Neural cell (in vitro differentiated cells): ENCODE measurements at regions not wholly inside any gene's neighbourhood (a gene's known extent, or its start where the extent isn't known, plus 50 kb on each side); places are given as distances from the start of the nearest gene placed in this dataset.

Source experiments
- H2AFZ ChIP-seq: fragments of 200-600, 300-800 bp; sonication (generic), shearing (Covaris generic); 2 replicates; pipeline ENCODE4 v1.6.0; 2014; ENCODE audit warnings: low read depth, mild to moderate bottlenecking, antibody characterized with exemption, low read length, moderate library complexity
- H3F3A ChIP-seq: fragments of 200-600 bp; shearing (Covaris generic); 2 replicates; pipeline ENCODE4 v1.6.1; 2016; ENCODE audit warnings: mild to moderate bottlenecking, moderate library complexity, mixed read lengths, antibody characterized with exemption, low read length; ENCODE audit not compliant: insufficient read depth, poor library complexity, severe bottlenecking
- H3K27ac ChIP-seq: fragments of 200-600, 300-800 bp; sonication (generic), shearing (Covaris generic); 2 replicates; pipeline ENCODE4 v1.5.1; 2014; ENCODE audit warnings: mild to moderate bottlenecking, low read length, moderate library complexity
- H3K27me3 ChIP-seq: fragments of 300-800, 200-600 bp; sonication (generic), shearing (Covaris generic); 2 replicates; pipeline ENCODE4 v1.6.0; 2014; ENCODE audit warnings: mild to moderate bottlenecking, low read depth, low read length, moderate library complexity; ENCODE audit not compliant: insufficient read depth
- H3K36me3 ChIP-seq: fragments of 300-800, 200-600 bp; sonication (generic), shearing (Covaris generic); 2 replicates; pipeline ENCODE4 v1.5.1; 2014; ENCODE audit warnings: mild to moderate bottlenecking, antibody characterized with exemption, low read length, moderate library complexity; ENCODE audit not compliant: insufficient read depth
- H3K4me2 ChIP-seq: fragments of 300-800, 200-600 bp; sonication (generic), shearing (Covaris generic); 2 replicates; pipeline ENCODE4 v1.6.0; 2014; ENCODE audit warnings: mild to moderate bottlenecking, low read length
- H3K4me3 ChIP-seq: fragments of 300-800, 200-600 bp; sonication (generic), shearing (Covaris generic); 2 replicates; pipeline ENCODE4 v1.5.1; 2014; ENCODE audit warnings: mild to moderate bottlenecking, low read length, moderate library complexity
- H3K79me2 ChIP-seq: fragments of 200-600 bp; shearing (Covaris generic); replicated peaks from 2 replicates; pipeline ENCODE4 v1.6.0; 2014; ENCODE audit warnings: mild to moderate bottlenecking, low read length, moderate library complexity; ENCODE audit not compliant: insufficient read depth
- H3K9ac ChIP-seq: fragments of 300-800, 200-600 bp; sonication (generic), shearing (Covaris generic); 2 replicates; pipeline ENCODE4 v1.6.1; 2016; ENCODE audit warnings: mild to moderate bottlenecking, low read length, mixed read lengths
- H3K9me2 ChIP-seq: fragments of 200-600 bp; shearing (Covaris generic); 2 replicates; pipeline ENCODE4 v1.6.1; 2016; ENCODE audit warnings: mild to moderate bottlenecking, low read length, mixed read lengths; ENCODE audit not compliant: insufficient read depth
- H3K9me3 ChIP-seq: fragments of 200-600, 300-800 bp; sonication (generic), shearing (Covaris generic); 2 replicates; pipeline ENCODE4 v1.6.1; 2016; ENCODE audit warnings: mild to moderate bottlenecking, mixed run types, low read length, moderate library complexity, mixed read lengths
- H4K20me1 ChIP-seq: fragments of 200-600 bp; shearing (Covaris generic); 2 replicates; pipeline ENCODE4 v1.6.1; 2016; ENCODE audit warnings: mild to moderate bottlenecking, mixed run types; ENCODE audit not compliant: insufficient read depth
- EP300 ChIP-seq: fragments of 450-650 bp; conservative IDR thresholded peaks from 2 replicates; pipeline ENCODE4 v1.6.1; 2014; ENCODE audit warnings: antibody characterized with exemption, mild to moderate bottlenecking, moderate library complexity; ENCODE audit not compliant: poor library complexity, severe bottlenecking
- EZH2 ChIP-seq: fragments of 200-600, 300-800 bp; shearing (Covaris generic), sonication (generic); IDR thresholded peaks from 2 replicates; pipeline ENCODE4 v1.6.1; 2014; ENCODE audit warnings: antibody characterized with exemption, low read length, borderline replicate concordance, mild to moderate bottlenecking; ENCODE audit not compliant: insufficient read depth, poor library complexity, severe bottlenecking
- MXI1 ChIP-seq: fragments of 450-650 bp; conservative IDR thresholded peaks from 2 replicates; pipeline ENCODE4 v1.6.1; 2014; ENCODE audit warnings: antibody characterized with exemption, mild to moderate bottlenecking; ENCODE audit not compliant: poor library complexity, severe bottlenecking
- POLR2AphosphoS5 ChIP-seq: IDR thresholded peaks from 2 replicates; pipeline ENCODE4 v1.6.1; 2012
- RAD21 ChIP-seq: fragments of 450-650 bp; conservative IDR thresholded peaks from 2 replicates; pipeline ENCODE4 v1.6.1; 2014; ENCODE audit warnings: antibody characterized with exemption, mild to moderate bottlenecking, moderate library complexity
- SMC3 ChIP-seq: fragments of 450-650 bp; conservative IDR thresholded peaks from 2 replicates; pipeline ENCODE4 v1.6.1; 2014; ENCODE audit warnings: antibody characterized with exemption, mild to moderate bottlenecking, moderate library complexity; ENCODE audit not compliant: poor library complexity
- TAF1 ChIP-seq: IDR thresholded peaks from 2 replicates; pipeline ENCODE4 v1.6.1; 2012; ENCODE audit warnings: low read depth
- TF ChIP-seq, protein P1 (sequence below): fragments of 450-650 bp; IDR thresholded peaks from 2 replicates; pipeline ENCODE4 v1.5.1; 2014; ENCODE audit warnings: antibody characterized with exemption, mild to moderate bottlenecking, moderate library complexity; ENCODE audit not compliant: poor library complexity, severe bottlenecking
- TF ChIP-seq, protein P2 (sequence below): IDR thresholded peaks from 2 replicates; pipeline ENCODE4 v1.6.1; 2012; ENCODE audit warnings: borderline replicate concordance

DNA sequence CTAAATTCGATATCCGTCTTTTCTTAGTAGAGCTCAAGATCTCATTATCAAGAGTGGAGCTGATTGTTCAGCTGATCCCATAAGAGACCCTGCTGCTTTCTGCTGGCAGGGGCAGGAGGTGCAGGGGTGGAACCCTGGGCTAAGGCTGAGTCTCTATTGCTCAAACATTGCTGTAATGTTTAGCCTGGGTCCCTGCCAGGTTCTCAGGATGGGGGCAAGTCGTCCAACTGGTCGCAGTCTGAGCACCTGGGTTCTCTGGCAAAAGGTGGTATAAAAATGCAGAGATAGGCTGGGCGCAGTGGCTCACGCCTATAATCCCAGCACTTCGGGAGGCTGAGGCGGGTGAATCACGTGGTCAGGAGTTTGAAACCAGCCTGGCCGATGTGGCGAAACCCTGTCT lies 62.0 kb upstream of the NRBF2 start:
- Histone ChIP-seq H3F3A (no peaks in the 10 kb centered on the region), H3K9ac (no peak overlapping the region), H4K20me1 (no peaks in the 10 kb centered on the region), H3K9me2 (no peaks in the 10 kb centered on the region), H3K27me3 (no peaks in the 10 kb centered on the region), H3K9me3 (no peaks in the 10 kb centered on the region), H2AFZ (no peak overlapping the region), H3K4me3 (no peak overlapping the region), H3K4me2 (no peak overlapping the region), H3K36me3 (no peaks in the 10 kb centered on the region), H3K79me2 (no peaks in the 10 kb centered on the region), H3K27ac (no peak overlapping the region)
- TF ChIP-seq, protein P1, sequence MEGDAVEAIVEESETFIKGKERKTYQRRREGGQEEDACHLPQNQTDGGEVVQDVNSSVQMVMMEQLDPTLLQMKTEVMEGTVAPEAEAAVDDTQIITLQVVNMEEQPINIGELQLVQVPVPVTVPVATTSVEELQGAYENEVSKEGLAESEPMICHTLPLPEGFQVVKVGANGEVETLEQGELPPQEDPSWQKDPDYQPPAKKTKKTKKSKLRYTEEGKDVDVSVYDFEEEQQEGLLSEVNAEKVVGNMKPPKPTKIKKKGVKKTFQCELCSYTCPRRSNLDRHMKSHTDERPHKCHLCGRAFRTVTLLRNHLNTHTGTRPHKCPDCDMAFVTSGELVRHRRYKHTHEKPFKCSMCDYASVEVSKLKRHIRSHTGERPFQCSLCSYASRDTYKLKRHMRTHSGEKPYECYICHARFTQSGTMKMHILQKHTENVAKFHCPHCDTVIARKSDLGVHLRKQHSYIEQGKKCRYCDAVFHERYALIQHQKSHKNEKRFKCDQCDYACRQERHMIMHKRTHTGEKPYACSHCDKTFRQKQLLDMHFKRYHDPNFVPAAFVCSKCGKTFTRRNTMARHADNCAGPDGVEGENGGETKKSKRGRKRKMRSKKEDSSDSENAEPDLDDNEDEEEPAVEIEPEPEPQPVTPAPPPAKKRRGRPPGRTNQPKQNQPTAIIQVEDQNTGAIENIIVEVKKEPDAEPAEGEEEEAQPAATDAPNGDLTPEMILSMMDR: no peak
- TF ChIP-seq SMC3 (no peak), EP300 (no peak), RAD21 (no peak), POLR2AphosphoS5 (no peak), MXI1 (no peak)

GRCh38 chr10:63069318-63069717 lies 63.8 kb upstream of the NRBF2 start:
- H3K79me2 ChIP-seq: no peaks in the 10 kb centered on the region
- no peaks in the 10 kb centered on the region for H4K20me1 ChIP-seq
- no peak overlapping the region for H2AFZ ChIP-seq
- H3K4me3 ChIP-seq: no peak overlapping the region
- no peaks in the 10 kb centered on the region for H3K9me2 ChIP-seq
- no peak overlapping the region for H3K9ac ChIP-seq
- H3K27ac ChIP-seq: no peak overlapping the region
- H3F3A ChIP-seq: no peaks in the 10 kb centered on the region
- H3K9me3 ChIP-seq: no peaks in the 10 kb centered on the region
- H3K4me2 ChIP-seq: no peak overlapping the region
- no peaks in the 10 kb centered on the region for H3K27me3 ChIP-seq
- no peak for TF ChIP-seq RAD21
- TF ChIP-seq, protein P2, sequence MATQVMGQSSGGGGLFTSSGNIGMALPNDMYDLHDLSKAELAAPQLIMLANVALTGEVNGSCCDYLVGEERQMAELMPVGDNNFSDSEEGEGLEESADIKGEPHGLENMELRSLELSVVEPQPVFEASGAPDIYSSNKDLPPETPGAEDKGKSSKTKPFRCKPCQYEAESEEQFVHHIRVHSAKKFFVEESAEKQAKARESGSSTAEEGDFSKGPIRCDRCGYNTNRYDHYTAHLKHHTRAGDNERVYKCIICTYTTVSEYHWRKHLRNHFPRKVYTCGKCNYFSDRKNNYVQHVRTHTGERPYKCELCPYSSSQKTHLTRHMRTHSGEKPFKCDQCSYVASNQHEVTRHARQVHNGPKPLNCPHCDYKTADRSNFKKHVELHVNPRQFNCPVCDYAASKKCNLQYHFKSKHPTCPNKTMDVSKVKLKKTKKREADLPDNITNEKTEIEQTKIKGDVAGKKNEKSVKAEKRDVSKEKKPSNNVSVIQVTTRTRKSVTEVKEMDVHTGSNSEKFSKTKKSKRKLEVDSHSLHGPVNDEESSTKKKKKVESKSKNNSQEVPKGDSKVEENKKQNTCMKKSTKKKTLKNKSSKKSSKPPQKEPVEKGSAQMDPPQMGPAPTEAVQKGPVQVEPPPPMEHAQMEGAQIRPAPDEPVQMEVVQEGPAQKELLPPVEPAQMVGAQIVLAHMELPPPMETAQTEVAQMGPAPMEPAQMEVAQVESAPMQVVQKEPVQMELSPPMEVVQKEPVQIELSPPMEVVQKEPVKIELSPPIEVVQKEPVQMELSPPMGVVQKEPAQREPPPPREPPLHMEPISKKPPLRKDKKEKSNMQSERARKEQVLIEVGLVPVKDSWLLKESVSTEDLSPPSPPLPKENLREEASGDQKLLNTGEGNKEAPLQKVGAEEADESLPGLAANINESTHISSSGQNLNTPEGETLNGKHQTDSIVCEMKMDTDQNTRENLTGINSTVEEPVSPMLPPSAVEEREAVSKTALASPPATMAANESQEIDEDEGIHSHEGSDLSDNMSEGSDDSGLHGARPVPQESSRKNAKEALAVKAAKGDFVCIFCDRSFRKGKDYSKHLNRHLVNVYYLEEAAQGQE: no peak
- TF ChIP-seq EZH2: no peak
- TF ChIP-seq TAF1: no peak
- no peak for TF ChIP-seq EP300
- no peak for TF ChIP-seq POLR2AphosphoS5
- TF ChIP-seq, protein P1: no peak
- TF ChIP-seq MXI1: no peak
- no peak for TF ChIP-seq SMC3
- H3K36me3 ChIP-seq: no peaks in the 10 kb centered on the region
